ENCODE measurements at regions not wholly inside any gene's neighbourhood (a gene's known extent, or its start where the extent isn't known, plus 50 kb on each side); places are given as distances from the start of the nearest gene placed in this dataset.
"Not testable (repeated sequence)": the region's sequence is repeated elsewhere in the genome, so short reads cannot be mapped to it uniquely, and the experiment has no call there.

- no peak for DNase-seq (ENCODE audit: extremely low spot score)
- POLR2A ChIA-PET = no interaction called here
- TF ChIP-seq ELF4 (IDR thresholded peaks at IDR 0.05) = no peak
- TF ChIP-seq ZNF384 (IDR thresholded peaks at IDR 0.05) = no peak
- CTCF ChIA-PET = no interaction called here
Measured at GRCh38 chr16:88128556-88128955, 177.3 kb downstream of the BANP start.

GRCh38 chr16:88129133-88129532, 177.9 kb downstream of the BANP start:
- POLR2A ChIA-PET; DNase-seq (ENCODE audit: extremely low spot score); CTCF ChIA-PET: not testable (repeated sequence)

- ChIA-PET CTCF (no interaction called here), POLR2A (no interaction called here)
- no peak for DNase-seq (ENCODE audit: extremely low spot score)
- TF ChIP-seq FOXM1 (IDR thresholded peaks at IDR 0.05; ENCODE audit: borderline replicate concordance) (no peak), ELF4 (IDR thresholded peaks at IDR 0.05) (no peak), SP1 (IDR thresholded peaks at IDR 0.05) (no peak), LEF1 (IDR thresholded peaks at IDR 0.05; ENCODE audit: borderline replicate concordance) (no peak), HDGF (IDR thresholded peaks at IDR 0.05; ENCODE audit: borderline replicate concordance) (no peak), ARNT (IDR thresholded peaks at IDR 0.05) (no peak), NFRKB (IDR thresholded peaks at IDR 0.05) (no peak), ZNF384 (IDR thresholded peaks at IDR 0.05) (no peak), L3MBTL2 (conservative IDR thresholded peaks at IDR 0.05) (no peak), BHLHE40 (IDR thresholded peaks at IDR 0.05; ENCODE audit: borderline replicate concordance) (no peak), CTBP1 (IDR thresholded peaks at IDR 0.05; ENCODE audit: borderline replicate concordance) (no peak), FOXA1 (IDR thresholded peaks at IDR 0.05) (no peak), SUZ12 (IDR thresholded peaks at IDR 0.05) (no peak), PKNOX1 (IDR thresholded peaks at IDR 0.05) (no peak), TARDBP (IDR thresholded peaks at IDR 0.05) (no peak), FOXK2 (IDR thresholded peaks at IDR 0.05) (no peak)
Measured at GRCh38 chr16:88130016-88130415, 178.8 kb downstream of the BANP start.

- TF ChIP-seq SUZ12 (IDR thresholded peaks at IDR 0.05) (no peak), NFRKB (IDR thresholded peaks at IDR 0.05) (no peak), FOXA1 (IDR thresholded peaks at IDR 0.05) (no peak)
- DNase-seq (ENCODE audit: extremely low spot score) = no peak
- ChIA-PET POLR2A (no interaction called here), CTCF (no interaction called here)
Measured at GRCh38 chr16:88130681-88131080, 179.4 kb downstream of the BANP start.

- DNase-seq (ENCODE audit: extremely low spot score) = no peak
- TF ChIP-seq PKNOX1 (IDR thresholded peaks at IDR 0.05) = no peak
- no peak for TF ChIP-seq LEF1 (IDR thresholded peaks at IDR 0.05; ENCODE audit: borderline replicate concordance)
- no peak for TF ChIP-seq ARNT (IDR thresholded peaks at IDR 0.05)
- no peak for TF ChIP-seq BHLHE40 (IDR thresholded peaks at IDR 0.05; ENCODE audit: borderline replicate concordance)
- TF ChIP-seq SUZ12 (IDR thresholded peaks at IDR 0.05) = no peak
- no peak for TF ChIP-seq ZNF384 (IDR thresholded peaks at IDR 0.05)
- TF ChIP-seq L3MBTL2 (conservative IDR thresholded peaks at IDR 0.05) = no peak
- no peak for TF ChIP-seq CTBP1 (IDR thresholded peaks at IDR 0.05; ENCODE audit: borderline replicate concordance)
- no peak for TF ChIP-seq FOXM1 (IDR thresholded peaks at IDR 0.05; ENCODE audit: borderline replicate concordance)
- TF ChIP-seq ELF4 (IDR thresholded peaks at IDR 0.05) = no peak
- no peak for TF ChIP-seq FOXK2 (IDR thresholded peaks at IDR 0.05)
- no peak for TF ChIP-seq NFRKB (IDR thresholded peaks at IDR 0.05)
- TF ChIP-seq SP1 (IDR thresholded peaks at IDR 0.05) = no peak
- no peak for TF ChIP-seq FOXA1 (IDR thresholded peaks at IDR 0.05)
- TF ChIP-seq HDGF (IDR thresholded peaks at IDR 0.05; ENCODE audit: borderline replicate concordance) = no peak
- ChIA-PET POLR2A (no interaction called here), CTCF (no interaction called here)
Measured at GRCh38 chr16:88131256-88131655, 180.0 kb downstream of the BANP start.

- TF ChIP-seq HDGF (IDR thresholded peaks at IDR 0.05; ENCODE audit: borderline replicate concordance) (no peak), SUZ12 (IDR thresholded peaks at IDR 0.05) (no peak), ELF4 (IDR thresholded peaks at IDR 0.05) (no peak), NFRKB (IDR thresholded peaks at IDR 0.05) (no peak), LEF1 (IDR thresholded peaks at IDR 0.05; ENCODE audit: borderline replicate concordance) (no peak), TARDBP (IDR thresholded peaks at IDR 0.05) (no peak), L3MBTL2 (conservative IDR thresholded peaks at IDR 0.05) (no peak), CTBP1 (IDR thresholded peaks at IDR 0.05; ENCODE audit: borderline replicate concordance) (no peak), PKNOX1 (IDR thresholded peaks at IDR 0.05) (no peak), ARNT (IDR thresholded peaks at IDR 0.05) (no peak), FOXK2 (IDR thresholded peaks at IDR 0.05) (no peak), BHLHE40 (IDR thresholded peaks at IDR 0.05; ENCODE audit: borderline replicate concordance) (no peak), FOXA1 (IDR thresholded peaks at IDR 0.05) (no peak), SP1 (IDR thresholded peaks at IDR 0.05) (no peak)
- no peak for DNase-seq (ENCODE audit: extremely low spot score)
- ChIA-PET CTCF (no interaction called here), POLR2A (no interaction called here)
Measured at GRCh38 chr16:88131966-88132365, 180.7 kb downstream of the BANP start.

- ChIA-PET CTCF (no interaction called here), POLR2A (no interaction called here)
- no peak for TF ChIP-seq HDGF (IDR thresholded peaks at IDR 0.05; ENCODE audit: borderline replicate concordance)
- TF ChIP-seq FOXK2 (IDR thresholded peaks at IDR 0.05) = no peak
- no peak for TF ChIP-seq ARNT (IDR thresholded peaks at IDR 0.05)
- no peak for TF ChIP-seq BHLHE40 (IDR thresholded peaks at IDR 0.05; ENCODE audit: borderline replicate concordance)
- no peak for TF ChIP-seq TARDBP (IDR thresholded peaks at IDR 0.05)
- TF ChIP-seq ZNF384 (IDR thresholded peaks at IDR 0.05) = no peak
- no peak for TF ChIP-seq FOXM1 (IDR thresholded peaks at IDR 0.05; ENCODE audit: borderline replicate concordance)
- no peak for TF ChIP-seq ELF4 (IDR thresholded peaks at IDR 0.05)
- TF ChIP-seq NFRKB (IDR thresholded peaks at IDR 0.05) = no peak
- TF ChIP-seq LEF1 (IDR thresholded peaks at IDR 0.05; ENCODE audit: borderline replicate concordance) = no peak
- no peak for TF ChIP-seq L3MBTL2 (conservative IDR thresholded peaks at IDR 0.05)
- no peak for TF ChIP-seq FOXA1 (IDR thresholded peaks at IDR 0.05)
- no peak for TF ChIP-seq CTBP1 (IDR thresholded peaks at IDR 0.05; ENCODE audit: borderline replicate concordance)
- TF ChIP-seq SP1 (IDR thresholded peaks at IDR 0.05) = no peak
- no peak for TF ChIP-seq SUZ12 (IDR thresholded peaks at IDR 0.05)
- no peak for TF ChIP-seq PKNOX1 (IDR thresholded peaks at IDR 0.05)
- no peak for DNase-seq (ENCODE audit: extremely low spot score)
Measured at GRCh38 chr16:88132836-88133506, 181.7 kb downstream of the BANP start.
